ENCODE measurements at regions not wholly inside any gene's neighbourhood (a gene's known extent, or its start where the extent isn't known, plus 50 kb on each side); places are given as distances from the start of the nearest gene placed in this dataset.

DNA sequence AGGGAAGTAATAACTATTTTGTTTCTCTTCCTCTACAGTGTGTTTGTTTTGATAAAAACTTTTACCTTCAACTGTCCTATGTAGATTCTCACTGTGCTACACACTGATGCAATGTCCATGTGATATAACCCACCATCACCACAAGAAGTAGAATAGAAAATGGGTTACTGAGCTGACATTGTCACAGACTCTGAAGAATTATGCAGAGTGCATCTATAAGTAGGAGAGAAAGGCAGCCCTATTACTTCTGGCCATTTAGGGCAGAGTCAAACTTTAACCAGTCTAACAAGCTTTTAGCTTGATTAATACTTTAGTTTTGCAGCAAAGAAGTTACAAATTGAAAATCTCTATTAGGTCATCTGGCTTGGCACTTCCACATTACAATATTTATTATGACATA lies 354.0 kb upstream of the CDH8 start:
- no peak overlapping the region for H3K27ac ChIP-seq
- TF ChIP-seq, protein P1, sequence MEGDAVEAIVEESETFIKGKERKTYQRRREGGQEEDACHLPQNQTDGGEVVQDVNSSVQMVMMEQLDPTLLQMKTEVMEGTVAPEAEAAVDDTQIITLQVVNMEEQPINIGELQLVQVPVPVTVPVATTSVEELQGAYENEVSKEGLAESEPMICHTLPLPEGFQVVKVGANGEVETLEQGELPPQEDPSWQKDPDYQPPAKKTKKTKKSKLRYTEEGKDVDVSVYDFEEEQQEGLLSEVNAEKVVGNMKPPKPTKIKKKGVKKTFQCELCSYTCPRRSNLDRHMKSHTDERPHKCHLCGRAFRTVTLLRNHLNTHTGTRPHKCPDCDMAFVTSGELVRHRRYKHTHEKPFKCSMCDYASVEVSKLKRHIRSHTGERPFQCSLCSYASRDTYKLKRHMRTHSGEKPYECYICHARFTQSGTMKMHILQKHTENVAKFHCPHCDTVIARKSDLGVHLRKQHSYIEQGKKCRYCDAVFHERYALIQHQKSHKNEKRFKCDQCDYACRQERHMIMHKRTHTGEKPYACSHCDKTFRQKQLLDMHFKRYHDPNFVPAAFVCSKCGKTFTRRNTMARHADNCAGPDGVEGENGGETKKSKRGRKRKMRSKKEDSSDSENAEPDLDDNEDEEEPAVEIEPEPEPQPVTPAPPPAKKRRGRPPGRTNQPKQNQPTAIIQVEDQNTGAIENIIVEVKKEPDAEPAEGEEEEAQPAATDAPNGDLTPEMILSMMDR (conservative IDR thresholded peaks at IDR 0.05): no peak
- TF ChIP-seq ZFX (IDR thresholded peaks at IDR 0.05): no peak

DNA sequence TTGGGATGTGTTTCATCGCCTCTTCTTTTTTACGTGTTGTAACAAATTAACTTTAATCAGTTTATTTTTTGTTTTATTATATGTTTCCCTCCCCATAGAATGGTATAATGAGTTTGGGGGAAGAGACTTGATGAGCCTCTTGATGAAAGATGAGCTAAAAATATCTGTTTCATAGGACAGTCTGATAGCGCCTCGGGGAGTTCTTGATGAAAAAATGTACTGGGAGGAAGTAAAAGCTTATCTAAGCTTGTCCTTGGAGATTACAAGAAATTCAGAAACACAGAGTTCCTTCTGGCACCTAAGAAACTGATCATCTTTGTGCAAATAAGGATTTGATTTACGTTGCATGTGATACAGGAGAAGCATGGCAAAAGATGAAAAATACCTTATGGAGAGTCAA lies 350.2 kb upstream of the CDH8 start:
- TF ChIP-seq ZFX (IDR thresholded peaks at IDR 0.05): no peak
- TF ChIP-seq, protein P1 (conservative IDR thresholded peaks at IDR 0.05): no peak
- H3K27ac ChIP-seq: no peak overlapping the region

DNA sequence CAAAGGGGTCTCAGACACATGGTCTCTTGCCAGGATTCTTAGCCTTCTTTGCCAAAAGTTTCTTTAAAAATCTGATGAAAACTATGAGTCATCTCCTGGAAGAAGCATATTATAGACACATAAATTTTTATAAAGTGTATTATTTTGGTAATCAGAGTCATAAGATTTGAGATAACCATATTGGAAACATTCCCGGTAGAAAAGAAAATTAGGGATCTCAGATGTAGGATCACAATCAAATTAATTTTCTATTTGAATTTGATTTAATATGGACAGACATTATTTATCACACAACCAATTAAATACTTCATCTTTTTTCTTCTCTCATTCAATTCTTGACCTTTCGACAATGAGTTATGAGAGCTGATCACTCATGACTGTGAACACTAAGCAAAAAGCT lies 347.7 kb upstream of the CDH8 start:
- no peak for TF ChIP-seq ZFX (IDR thresholded peaks at IDR 0.05)
- TF ChIP-seq, protein P1 (conservative IDR thresholded peaks at IDR 0.05): no peak
- H3K27ac ChIP-seq: no peak overlapping the region

DNA sequence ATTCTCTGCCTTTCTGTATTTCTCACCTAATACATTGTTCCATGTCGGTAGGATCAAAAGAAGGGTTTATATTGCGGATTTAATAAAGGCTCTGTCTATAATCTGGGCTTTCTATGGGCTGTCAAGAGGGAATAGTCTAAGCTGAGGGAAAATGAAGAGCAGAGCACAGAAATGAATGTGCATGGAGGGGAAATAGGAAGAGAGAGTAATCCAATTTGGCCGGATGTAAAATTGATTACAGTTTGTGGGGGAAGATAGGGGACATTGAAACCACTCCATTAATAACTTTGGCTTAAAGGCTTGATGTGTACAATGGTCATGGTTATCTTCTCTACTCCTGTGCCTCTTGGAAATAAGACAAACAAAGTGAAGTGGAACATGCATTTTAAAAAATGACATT lies 334.2 kb upstream of the CDH8 start:
- TF ChIP-seq ZFX (IDR thresholded peaks at IDR 0.05): no peak
- TF ChIP-seq, protein P1 (conservative IDR thresholded peaks at IDR 0.05): no peak
- H3K27ac ChIP-seq: no peak overlapping the region

DNA sequence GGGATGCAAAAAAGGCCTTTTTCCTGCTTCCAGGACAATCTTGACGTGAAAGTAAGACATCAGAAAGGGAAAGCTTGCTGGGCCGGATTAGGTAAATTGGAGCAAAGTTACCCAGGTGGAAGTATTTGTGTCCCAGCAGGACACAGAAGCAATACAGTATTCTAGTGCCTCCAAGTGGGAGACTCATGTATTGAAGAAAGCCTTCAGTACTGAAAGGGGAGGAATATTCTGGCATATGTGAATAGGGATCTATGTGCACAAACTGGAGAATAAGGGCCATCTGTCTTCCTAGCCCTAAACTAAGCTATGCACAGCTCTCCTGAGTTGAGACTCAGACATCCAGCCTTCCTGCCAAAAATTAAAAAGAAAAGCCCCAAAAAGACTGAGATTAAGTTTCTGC lies 327.3 kb upstream of the CDH8 start:
- H3K27ac ChIP-seq: no peak overlapping the region
- TF ChIP-seq, protein P1 (conservative IDR thresholded peaks at IDR 0.05): peak; percentile 19
- no peak for TF ChIP-seq ZFX (IDR thresholded peaks at IDR 0.05)

DNA sequence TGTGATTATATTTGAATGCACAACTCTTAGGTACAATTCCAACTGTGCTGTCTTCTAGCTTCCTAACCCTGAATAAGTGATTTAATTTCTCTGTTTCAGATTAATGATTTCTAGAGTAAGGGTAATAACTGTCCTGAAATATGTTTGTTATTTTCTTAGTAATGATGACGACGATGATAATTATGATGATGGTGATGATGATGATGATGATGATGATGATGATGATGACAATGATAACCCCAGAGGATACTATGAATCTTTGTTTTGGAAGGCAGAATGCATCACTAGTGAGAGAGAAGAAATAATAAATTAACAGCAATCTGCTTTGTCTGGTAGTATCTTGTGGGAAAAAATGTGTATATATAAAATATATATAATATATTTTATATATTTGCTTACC lies 317.1 kb upstream of the CDH8 start:
- no peak for TF ChIP-seq ZFX (IDR thresholded peaks at IDR 0.05)
- TF ChIP-seq, protein P1 (conservative IDR thresholded peaks at IDR 0.05): no peak
- no peak overlapping the region for H3K27ac ChIP-seq

DNA sequence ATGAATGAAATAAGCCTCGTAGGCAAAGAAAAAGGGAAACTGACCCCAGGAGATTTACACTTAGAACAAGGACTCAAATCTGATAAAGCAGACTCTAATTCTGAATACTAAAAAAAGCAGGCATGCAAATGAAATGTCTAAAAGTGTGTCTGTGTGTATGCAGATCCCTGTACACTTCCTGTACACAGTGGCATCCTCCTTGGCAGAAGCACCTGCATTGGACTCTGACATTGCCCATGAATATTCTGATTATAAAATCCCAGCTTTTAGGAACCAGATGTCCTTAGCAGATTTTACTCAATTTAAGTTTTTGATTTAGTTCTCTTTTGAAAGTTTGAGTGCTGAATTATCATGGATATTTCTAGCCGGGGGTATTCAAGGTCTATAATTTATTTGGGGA lies 306.0 kb upstream of the CDH8 start:
- no peak for TF ChIP-seq ZFX (IDR thresholded peaks at IDR 0.05)
- TF ChIP-seq, protein P1 (conservative IDR thresholded peaks at IDR 0.05): no peak
- H3K27ac ChIP-seq: no peak overlapping the region

Data from C4-2B (cell line).